Neuronal stem cell (in vitro differentiated cells): ENCODE measurements at regions not wholly inside any gene's neighbourhood (a gene's known extent, or its start where the extent isn't known, plus 50 kb on each side); places are given as distances from the start of the nearest gene placed in this dataset.

Source experiments
- DNase-seq: peaks from one replicate; pipeline ENCODE4 v3.0.0-alpha.2; 2013; ENCODE audit warnings: low spot score
- H2AFZ ChIP-seq: one replicate; pipeline ENCODE4 v1.6.1; 2013; ENCODE audit warnings: mild to moderate bottlenecking, low read length, inconsistent platforms
- H2AK5ac ChIP-seq: 2 replicates; pipeline ENCODE4 v1.6.1; 2013; ENCODE audit warnings: low read depth, mild to moderate bottlenecking, inconsistent platforms, low read length, moderate library complexity, mixed read lengths
- H2BK120ac ChIP-seq: 2 replicates; pipeline ENCODE4 v1.6.1; 2013; ENCODE audit warnings: low read depth, mild to moderate bottlenecking, inconsistent platforms, low read length, moderate library complexity, mixed read lengths
- H2BK12ac ChIP-seq: one replicate; pipeline ENCODE4 v1.6.1; 2013; ENCODE audit warnings: low read length, inconsistent platforms
- H2BK15ac ChIP-seq: 2 replicates; pipeline ENCODE4 v1.6.1; 2013; ENCODE audit warnings: mild to moderate bottlenecking, low read length, inconsistent platforms, mixed read lengths
- H2BK5ac ChIP-seq: one replicate; pipeline ENCODE4 v1.6.1; 2013; ENCODE audit warnings: inconsistent platforms, mild to moderate bottlenecking, low read length, moderate library complexity
- H3K14ac ChIP-seq: one replicate; pipeline ENCODE4 v1.6.1; 2013; ENCODE audit warnings: low read length, inconsistent platforms
- H3K18ac ChIP-seq: 2 replicates; pipeline ENCODE4 v1.6.1; 2013; ENCODE audit warnings: low read length, inconsistent platforms
- H3K23ac ChIP-seq: 2 replicates; pipeline ENCODE4 v1.6.1; 2013; ENCODE audit warnings: low read depth, mild to moderate bottlenecking, mixed read lengths, low read length, inconsistent platforms; ENCODE audit not compliant: poor library complexity
- H3K27ac ChIP-seq: replicated peaks from 3 replicates; pipeline ENCODE4 v1.5.1; 2013; ENCODE audit warnings: low read length, inconsistent platforms
- H3K27me3 ChIP-seq, 3 experiments: 2 replicates each; pipeline ENCODE4 v1.6.1; 2013; ENCODE audit warnings: low read length in 3 of 3, mild to moderate bottlenecking in 2 of 3, inconsistent platforms in 1 of 3, low read depth in 1 of 3, mixed read lengths in 1 of 3, moderate library complexity in 1 of 3; ENCODE audit not compliant: control insufficient read depth in 3 of 3, insufficient read depth in 3 of 3
- H3K36me3 ChIP-seq, 2 donors: replicated peaks in 1 of 2; 2 replicates each; pipeline ENCODE4 v1.6.1; 2013; ENCODE audit warnings: low read length in 2 of 2; ENCODE audit not compliant: control insufficient read depth in 2 of 2, insufficient read depth in 2 of 2
- H3K4ac ChIP-seq: 2 replicates; pipeline ENCODE4 v1.6.1; 2013; ENCODE audit warnings: inconsistent platforms, mild to moderate bottlenecking, low read length, moderate library complexity
- H3K4me1 ChIP-seq, 2 donors: 1 replicate in 1 of 2; 2 replicates in 1 of 2; pipeline ENCODE4 v1.6.1; 2013; ENCODE audit warnings: low read length in 2 of 2, low read depth in 1 of 2; ENCODE audit not compliant: control insufficient read depth in 2 of 2, insufficient read depth in 1 of 2
- H3K4me2 ChIP-seq: one replicate; pipeline ENCODE4 v1.6.1; 2013; ENCODE audit warnings: mild to moderate bottlenecking, low read length, inconsistent platforms; ENCODE audit not compliant: insufficient read depth, poor library complexity, severe bottlenecking
- H3K4me3 ChIP-seq, 2 donors: 2 replicates each; pipeline ENCODE4 v1.5.1; 2013; ENCODE audit warnings: low read length in 2 of 2, mild to moderate bottlenecking in 2 of 2, inconsistent platforms in 1 of 2, moderate library complexity in 1 of 2
- H3K79me1 ChIP-seq: one replicate; pipeline ENCODE4 v1.6.1; 2013; ENCODE audit warnings: low read depth, mild to moderate bottlenecking, inconsistent platforms, low read length, moderate library complexity
- H3K9ac ChIP-seq: one replicate; pipeline ENCODE4 v1.6.1; 2013; ENCODE audit warnings: mild to moderate bottlenecking, low read depth, low read length, inconsistent platforms; ENCODE audit not compliant: poor library complexity
- H3K9me3 ChIP-seq, 2 donors: replicated peaks in 1 of 2; 2 replicates each; pipeline versions ENCODE3 to v1.6.1; 2013; ENCODE audit warnings: low read length in 2 of 2, mild to moderate bottlenecking in 2 of 2, inconsistent platforms in 1 of 2, low read depth in 1 of 2, mixed read lengths in 1 of 2, moderate library complexity in 1 of 2; ENCODE audit not compliant: control insufficient read depth in 2 of 2, insufficient read depth in 1 of 2
- H4K8ac ChIP-seq: one replicate; pipeline ENCODE4 v1.6.1; 2013; ENCODE audit warnings: low read depth, mild to moderate bottlenecking, inconsistent platforms, low read length, moderate library complexity
- H4K91ac ChIP-seq: one replicate; pipeline ENCODE4 v1.6.1; 2013; ENCODE audit warnings: low read length, low read depth, mild to moderate bottlenecking, inconsistent platforms; ENCODE audit not compliant: poor library complexity
- WGBS, 2 donors: extraction: QIAGEN DNeasy Blood & Tissue Kit; methylation state at CpG; one replicate each; pipeline ENCODE4 v1.1.7; 2013; ENCODE audit warnings: missing lambda C conversion rate in 2 of 2, mixed read lengths in 1 of 2; ENCODE audit not compliant: insufficient read length in 2 of 2, insufficient replicate concordance in 1 of 2; ENCODE audit errors: extremely low coverage in 2 of 2; 5-methylcytosine and 5-hydroxymethylcytosine counted together

GRCh38 chr3:177557548-177557947 is 360.3 kb upstream of the TBL1XR1 start:
- no peaks in the 10 kb centered on the region for H3K36me3 ChIP-seq
- H2BK15ac ChIP-seq = no peak overlapping the region
- no peak overlapping the region for H3K4me3 ChIP-seq
- H3K18ac ChIP-seq = no peak overlapping the region
- no peak overlapping the region for H3K4ac ChIP-seq
- H4K8ac ChIP-seq = no peak overlapping the region
- peaks cover 0 to 2% of the 10 kb centered on the region in 2 donors for H3K9me3 ChIP-seq
- no peak overlapping the region for H3K4me2 ChIP-seq
- no peak overlapping the region for H3K23ac ChIP-seq
- H2BK120ac ChIP-seq = no peak overlapping the region
- H2BK12ac ChIP-seq = no peak overlapping the region
- no peaks in the 10 kb centered on the region for H3K79me1 ChIP-seq
- WGBS, 2 donors = no CpG with 5 or more reads among the region's 3 CpGs
- H3K27me3 ChIP-seq = no peaks in the 10 kb centered on the region
- H4K91ac ChIP-seq = no peak overlapping the region
- no peak overlapping the region for H3K27ac ChIP-seq
- no peak overlapping the region for H3K9ac ChIP-seq
- H2AFZ ChIP-seq = no peak overlapping the region
- no peak overlapping the region for H2AK5ac ChIP-seq
- peaks cover 8 to 17% of the 10 kb centered on the region in 2 donors for H3K4me1 ChIP-seq
- H3K14ac ChIP-seq = no peak overlapping the region
- no peak for DNase-seq
- H2BK5ac ChIP-seq = no peak overlapping the region

- no peak overlapping the region for H3K4ac ChIP-seq
- no peak overlapping the region for H3K14ac ChIP-seq
- H4K8ac ChIP-seq = no peak overlapping the region
- H2BK15ac ChIP-seq = no peak overlapping the region
- H2AFZ ChIP-seq = peak overlapping the region; percentile 3
- no peak overlapping the region for H3K4me3 ChIP-seq
- H3K4me1 ChIP-seq = no peaks in the 10 kb centered on the region
- H3K4me2 ChIP-seq = no peak overlapping the region
- no peak overlapping the region for H3K18ac ChIP-seq
- no peaks in the 10 kb centered on the region for H3K79me1 ChIP-seq
- H3K36me3 ChIP-seq = no peaks in the 10 kb centered on the region
- no peak overlapping the region for H3K23ac ChIP-seq
- H3K27me3 ChIP-seq = no peaks in the 10 kb centered on the region
- no peak overlapping the region for H3K9ac ChIP-seq
- H2BK12ac ChIP-seq = no peak overlapping the region
- no peak overlapping the region for H2AK5ac ChIP-seq
- DNase-seq = no peak
- no peak overlapping the region for H3K27ac ChIP-seq
- no peak overlapping the region for H2BK5ac ChIP-seq
- no CpG with 5 or more reads among the region's 5 CpGs for WGBS, 2 donors
- peaks cover 0 to 2% of the 10 kb centered on the region in 2 donors for H3K9me3 ChIP-seq
- no peak overlapping the region for H4K91ac ChIP-seq
- H2BK120ac ChIP-seq = no peak overlapping the region
Measured at GRCh38 chr3:177561365-177561764, 364.1 kb upstream of the TBL1XR1 start.

GRCh38 chr3:177561769-177562392 is 364.6 kb upstream of the TBL1XR1 start:
- no peak overlapping the region for H3K4ac ChIP-seq
- no peaks in the 10 kb centered on the region for H3K36me3 ChIP-seq
- no peak overlapping the region for H3K4me2 ChIP-seq
- H2BK120ac ChIP-seq = no peak overlapping the region
- H3K9me3 ChIP-seq = peaks cover 0 to 2% of the 10 kb centered on the region in 2 donors
- H4K91ac ChIP-seq = no peak overlapping the region
- H2BK12ac ChIP-seq = no peak overlapping the region
- no peak overlapping the region for H2BK5ac ChIP-seq
- no peaks in the 10 kb centered on the region for H3K79me1 ChIP-seq
- H3K23ac ChIP-seq = no peak overlapping the region
- H2BK15ac ChIP-seq = no peak overlapping the region
- WGBS, 2 donors = no CpG with 5 or more reads among the region's 8 CpGs
- no peak overlapping the region for H3K9ac ChIP-seq
- H3K4me3 ChIP-seq = no peak overlapping the region
- no peak overlapping the region for H3K27ac ChIP-seq
- no peak overlapping the region for H3K18ac ChIP-seq
- no peak overlapping the region for H2AK5ac ChIP-seq
- no peak overlapping the region for H4K8ac ChIP-seq
- H3K14ac ChIP-seq = no peak overlapping the region
- no peak for DNase-seq
- H3K4me1 ChIP-seq = no peaks in the 10 kb centered on the region
- H2AFZ ChIP-seq = peak overlapping the region; percentile 3
- no peaks in the 10 kb centered on the region for H3K27me3 ChIP-seq

- H3K23ac ChIP-seq = no peak overlapping the region
- H3K9me3 ChIP-seq = peaks cover 0 to 2% of the 10 kb centered on the region in 2 donors
- H2AFZ ChIP-seq = no peak overlapping the region
- H2BK120ac ChIP-seq = no peak overlapping the region
- no peak overlapping the region for H2AK5ac ChIP-seq
- no peak overlapping the region for H3K4me2 ChIP-seq
- H3K27ac ChIP-seq = no peak overlapping the region
- H3K79me1 ChIP-seq = no peaks in the 10 kb centered on the region
- no peak overlapping the region for H3K4me3 ChIP-seq
- no peaks in the 10 kb centered on the region for H3K36me3 ChIP-seq
- no CpG with 5 or more reads among the region's 3 CpGs for WGBS, 2 donors
- H3K4me1 ChIP-seq = no peaks in the 10 kb centered on the region
- no peak overlapping the region for H4K91ac ChIP-seq
- H3K27me3 ChIP-seq = no peaks in the 10 kb centered on the region
- no peak overlapping the region for H2BK5ac ChIP-seq
- no peak overlapping the region for H3K18ac ChIP-seq
- no peak overlapping the region for H3K9ac ChIP-seq
- H2BK15ac ChIP-seq = no peak overlapping the region
- H2BK12ac ChIP-seq = no peak overlapping the region
- H4K8ac ChIP-seq = no peak overlapping the region
- no peak overlapping the region for H3K14ac ChIP-seq
- DNase-seq = no peak
- H3K4ac ChIP-seq = no peak overlapping the region
Measured at GRCh38 chr3:177563243-177563780, 366.0 kb upstream of the TBL1XR1 start.
